Transverse colon (tissue), 4 donors: ENCODE measurements at regions not wholly inside any gene's neighbourhood (a gene's known extent, or its start where the extent isn't known, plus 50 kb on each side); places are given as distances from the start of the nearest gene placed in this dataset.

Experiments
- POLR2AphosphoS5 ChIP-seq, 3 donors: sonication (generic); formaldehyde crosslinking; IDR thresholded peaks; one replicate each; pipeline ENCODE4 v1.6.1; 2016; ENCODE audit warnings: antibody characterized with exemption in 3 of 3
- TF ChIP-seq, protein P1 (sequence below), 5 experiments: fragments of 200-600 bp in 3 of 5; fragments of 450-650 bp in 2 of 5; sonication (generic) in 3 of 5; IDR thresholded peaks; 1 replicate in 2 of 5; 2 replicates in 3 of 5; pipeline ENCODE4 v1.5.1; 2016 to 2017; ENCODE audit warnings: antibody characterized with exemption in 5 of 5, inconsistent platforms in 3 of 5, mild to moderate bottlenecking in 2 of 5, moderate library complexity in 1 of 5

DNA sequence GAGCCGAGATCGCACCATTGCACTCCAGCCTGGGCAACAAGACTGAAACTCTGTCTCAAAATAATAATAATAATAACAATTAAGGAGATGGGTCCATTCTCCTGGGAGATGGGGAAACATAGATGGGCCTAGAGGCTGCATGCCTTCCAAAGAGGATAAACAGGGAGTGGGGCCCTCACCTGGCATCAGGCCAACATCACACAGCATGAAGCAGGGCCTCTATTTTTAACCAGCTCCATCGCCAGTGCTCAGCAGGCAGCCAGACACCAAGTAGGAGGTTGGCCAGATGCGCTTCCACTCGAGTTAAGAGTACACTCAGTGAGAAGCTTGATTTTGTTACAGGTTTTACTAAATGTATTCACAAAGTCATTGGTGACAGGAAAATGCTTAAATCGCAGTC is 352.0 kb downstream of the RRAGC start:
- TF ChIP-seq, protein P1, sequence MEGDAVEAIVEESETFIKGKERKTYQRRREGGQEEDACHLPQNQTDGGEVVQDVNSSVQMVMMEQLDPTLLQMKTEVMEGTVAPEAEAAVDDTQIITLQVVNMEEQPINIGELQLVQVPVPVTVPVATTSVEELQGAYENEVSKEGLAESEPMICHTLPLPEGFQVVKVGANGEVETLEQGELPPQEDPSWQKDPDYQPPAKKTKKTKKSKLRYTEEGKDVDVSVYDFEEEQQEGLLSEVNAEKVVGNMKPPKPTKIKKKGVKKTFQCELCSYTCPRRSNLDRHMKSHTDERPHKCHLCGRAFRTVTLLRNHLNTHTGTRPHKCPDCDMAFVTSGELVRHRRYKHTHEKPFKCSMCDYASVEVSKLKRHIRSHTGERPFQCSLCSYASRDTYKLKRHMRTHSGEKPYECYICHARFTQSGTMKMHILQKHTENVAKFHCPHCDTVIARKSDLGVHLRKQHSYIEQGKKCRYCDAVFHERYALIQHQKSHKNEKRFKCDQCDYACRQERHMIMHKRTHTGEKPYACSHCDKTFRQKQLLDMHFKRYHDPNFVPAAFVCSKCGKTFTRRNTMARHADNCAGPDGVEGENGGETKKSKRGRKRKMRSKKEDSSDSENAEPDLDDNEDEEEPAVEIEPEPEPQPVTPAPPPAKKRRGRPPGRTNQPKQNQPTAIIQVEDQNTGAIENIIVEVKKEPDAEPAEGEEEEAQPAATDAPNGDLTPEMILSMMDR (IDR thresholded peaks at IDR 0.05): no peak
- no peak for TF ChIP-seq POLR2AphosphoS5 (IDR thresholded peaks at IDR 0.05)
